Activated T-cell treated with anti-CD3 and anti-CD28 coated beads, Interleukin-2, amount 50 U/mL, for 48 hours (primary cell): ENCODE measurements at regions not wholly inside any gene's neighbourhood (a gene's known extent, or its start where the extent isn't known, plus 50 kb on each side); places are given as distances from the start of the nearest gene placed in this dataset.

Experiments
- DNase-seq, 2 experiments: peaks; one replicate each; pipeline ENCODE4 v3.0.0-alpha.2; 2020

- no peak for DNase-seq
Observed at GRCh38 chr11:11135820-11136476, 217.1 kb downstream of the CSNK2A3 start.

- no peak for DNase-seq
Observed at GRCh38 chr11:11129118-11129517, 223.9 kb downstream of the CSNK2A3 start.

GRCh38 chr11:11125618-11126017 lies 227.4 kb downstream of the CSNK2A3 start:
- DNase-seq = no peak

GRCh38 chr11:11122749-11123148 lies 230.3 kb downstream of the CSNK2A3 start:
- DNase-seq = no peak

- no peak for DNase-seq
Observed at GRCh38 chr11:11119917-11120316, 233.1 kb downstream of the CSNK2A3 start.

GRCh38 chr11:11117730-11118129 lies 235.3 kb downstream of the CSNK2A3 start:
- DNase-seq = no peak

- no peak for DNase-seq
Observed at GRCh38 chr11:11115475-11115874, 237.6 kb downstream of the CSNK2A3 start.

GRCh38 chr11:11113626-11114025 lies 239.4 kb downstream of the CSNK2A3 start:
- no peak for DNase-seq

GRCh38 chr11:11108026-11108425 lies 245.0 kb downstream of the CSNK2A3 start:
- no peak for DNase-seq

- no peak for DNase-seq
Observed at GRCh38 chr11:11107076-11107723, 245.8 kb downstream of the CSNK2A3 start.

GRCh38 chr11:11105361-11105760 lies 247.5 kb upstream of the ZBED5 start:
- no peak for DNase-seq

GRCh38 chr11:11095831-11096723 lies 238.2 kb upstream of the ZBED5 start:
- DNase-seq = no peak

GRCh38 chr11:11090495-11090894 lies 232.6 kb upstream of the ZBED5 start:
- no peak for DNase-seq

GRCh38 chr11:11089805-11090204 lies 232.0 kb upstream of the ZBED5 start:
- no peak for DNase-seq

- DNase-seq = no peak
Observed at GRCh38 chr11:11086979-11087378, 229.1 kb upstream of the ZBED5 start.

- no peak for DNase-seq
Observed at GRCh38 chr11:11085580-11085979, 227.7 kb upstream of the ZBED5 start.

- no peak for DNase-seq
Observed at GRCh38 chr11:11084337-11084736, 226.5 kb upstream of the ZBED5 start.

- DNase-seq = no peak
Observed at GRCh38 chr11:11083441-11083840, 225.6 kb upstream of the ZBED5 start.

GRCh38 chr11:11082646-11083045 lies 224.8 kb upstream of the ZBED5 start:
- DNase-seq = no peak

GRCh38 chr11:11081776-11082175 lies 223.9 kb upstream of the ZBED5 start:
- no peak for DNase-seq

- no peak for DNase-seq
Observed at GRCh38 chr11:11081288-11081687, 223.4 kb upstream of the ZBED5 start.

GRCh38 chr11:11078344-11079086 lies 220.7 kb upstream of the ZBED5 start:
- no peak for DNase-seq

- DNase-seq = no peak
Observed at GRCh38 chr11:11077898-11078297, 220.0 kb upstream of the ZBED5 start.
